PC-9 (cell line): ENCODE measurements at regions not wholly inside any gene's neighbourhood (a gene's known extent, or its start where the extent isn't known, plus 50 kb on each side); places are given as distances from the start of the nearest gene placed in this dataset.
A peak's percentile ranks its signal among the peaks of the same experiment; 100 is the strongest.

Experiments
- BruUV-seq: library from RNA; stranded (reverse); fragments of 400-500 nt; replicated peaks from 2 replicates; lab custom pipeline; 2021; lab: Mats Ljungman, UMichigan
- CTCF ChIA-PET: fragments of 300-600 bp; sonication (Branson Sonifier 250); formaldehyde crosslinking; loops from one replicate; lab custom pipeline; 2022; ENCODE audit warnings: antibody characterized with exemption; lab: Charles Lee
- POLR2A ChIA-PET: fragments of 300-600 bp; sonication (Branson Sonifier 250); formaldehyde crosslinking; loops from one replicate; lab custom pipeline; 2022; ENCODE audit warnings: antibody characterized with exemption; ENCODE audit not compliant: unreplicated experiment; lab: Charles Lee
- DNase-seq, 2 experiments: peaks; one replicate each; pipeline versions ENCODE4 v3.0.0 to v3.0.0-alpha.2; 2015 to 2022; ENCODE audit warnings: mixed read lengths in 1 of 2
- H2AFZ ChIP-seq: fragments of 200-600 bp; sonication (generic); 2 replicates; pipeline ENCODE4 v1.8.1; 2017; ENCODE audit warnings: antibody characterized with exemption
- H3F3A ChIP-seq: fragments of 200-600 bp; sonication (generic); 2 replicates; pipeline ENCODE4 v1.8.1; 2017; ENCODE audit warnings: antibody characterized with exemption, mild to moderate bottlenecking, low read depth; ENCODE audit not compliant: insufficient read depth
- H3K27ac ChIP-seq: fragments of 200-600 bp; sonication (generic); 2 replicates; pipeline ENCODE4 v1.6.1; 2016; ENCODE audit warnings: mixed run types
- H3K27me3 ChIP-seq: fragments of 200-600 bp; sonication (generic); 2 replicates; pipeline ENCODE4 v1.6.1; 2016; ENCODE audit warnings: low read depth, mixed run types; ENCODE audit not compliant: insufficient read depth
- H3K36me3 ChIP-seq: fragments of 200-600 bp; sonication (generic); 2 replicates; pipeline ENCODE4 v1.6.1; 2016; ENCODE audit warnings: low read depth, mixed run types
- H3K4me1 ChIP-seq: fragments of 200-600 bp; sonication (generic); replicated peaks from 2 replicates; pipeline ENCODE4 v1.6.1; 2016; ENCODE audit warnings: mixed run types; ENCODE audit not compliant: insufficient read depth
- H3K4me2 ChIP-seq: fragments of 200-600 bp; sonication (generic); 2 replicates; pipeline ENCODE4 v1.6.1; 2017; ENCODE audit warnings: mixed run types
- H3K4me3 ChIP-seq: fragments of 200-600 bp; sonication (generic); 2 replicates; pipeline ENCODE4 v1.6.1; 2016; ENCODE audit warnings: mixed run types
- H3K79me2 ChIP-seq: fragments of 200-600 bp; sonication (generic); 2 replicates; pipeline ENCODE4 v1.6.1; 2017; ENCODE audit warnings: low read depth, mixed run types
- H3K9me2 ChIP-seq: fragments of 200-600 bp; sonication (generic); 2 replicates; pipeline ENCODE4 v1.8.1; 2017; ENCODE audit warnings: mild to moderate bottlenecking; ENCODE audit not compliant: insufficient read depth
- H3K9me3 ChIP-seq: fragments of 200-600 bp; sonication (generic); 2 replicates; pipeline ENCODE4 v1.8.1; 2016; ENCODE audit warnings: low read depth; ENCODE audit not compliant: insufficient read depth
- H4K20me1 ChIP-seq: fragments of 200-600 bp; sonication (generic); 2 replicates; pipeline ENCODE4 v1.8.1; 2017; ENCODE audit not compliant: insufficient read depth
- CTCF ChIP-seq: fragments of 200-600 bp; sonication (generic); conservative IDR thresholded peaks from 2 replicates; pipeline ENCODE4 v1.6.1; 2017; ENCODE audit warnings: mixed run types, antibody characterized with exemption, mild to moderate bottlenecking, moderate library complexity
- EZH2 ChIP-seq: fragments of 200-600 bp; sonication (generic); IDR thresholded peaks from 2 replicates; pipeline ENCODE4 v1.8.0; 2017; ENCODE audit warnings: antibody characterized with exemption, low read depth
- intact Hi-C: fragments of 100-400 bp; cut with micrococcal nuclease; formaldehyde crosslinking; loops from one replicate; pipeline ENCODE4 v1.10.0; 2022; ENCODE audit not compliant: unreplicated experiment

DNA sequence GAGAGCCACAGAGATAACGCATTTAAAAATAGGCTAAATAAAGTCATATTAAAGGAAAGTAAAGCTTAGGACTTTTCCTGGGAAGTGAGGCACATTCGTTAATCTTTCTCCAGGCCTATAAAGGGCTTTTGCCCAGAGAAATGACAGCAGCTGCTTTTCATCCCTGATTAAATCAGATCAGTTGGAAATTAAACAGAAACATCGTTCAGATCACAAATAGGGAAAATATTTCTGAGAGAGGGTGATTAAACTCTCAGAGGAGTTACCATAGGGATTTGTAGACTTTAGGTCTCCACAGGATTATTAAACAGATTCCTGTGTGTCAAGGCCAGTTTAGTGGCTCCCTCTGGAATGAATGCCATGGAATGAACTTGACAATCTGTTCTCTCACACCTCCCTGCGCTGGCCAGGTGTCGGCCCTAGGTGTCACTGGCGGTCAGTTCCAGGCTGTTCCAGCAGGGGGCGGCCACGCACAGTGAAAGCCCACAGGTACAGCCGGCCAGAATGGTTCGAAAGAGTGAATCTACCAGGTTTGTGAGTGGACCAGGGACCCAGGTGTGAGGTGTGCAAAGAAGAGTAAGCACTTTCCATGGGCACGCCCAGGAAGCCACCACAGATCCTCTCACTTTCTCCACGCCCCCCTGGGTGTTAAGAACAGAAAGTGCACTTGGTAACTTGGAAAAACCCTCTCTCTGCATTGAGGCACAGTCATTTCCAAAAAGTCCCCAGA lies 253.0 kb upstream of the RASGRP1 start:
- Histone ChIP-seq H3K9me3 (no peaks in the 10 kb centered on the region), H3K9me2 (no peaks in the 10 kb centered on the region), H3K27ac (no peak overlapping the region), H4K20me1 (no peaks in the 10 kb centered on the region), H3K4me3 (no peak overlapping the region), H3F3A (no peaks in the 10 kb centered on the region), H3K27me3 (no peaks in the 10 kb centered on the region), H3K36me3 (no peaks in the 10 kb centered on the region), H3K4me2 (peak overlapping the region; percentile 18; the same call in 1 of the 2 replicates), H3K4me1 (no peaks in the 10 kb centered on the region), H2AFZ (no peak overlapping the region), H3K79me2 (no peaks in the 10 kb centered on the region)
- DNase-seq, result peak; percentile 56 to 93
- no TSS peak for BruUV-seq
- CTCF ChIA-PET, result no interaction called here
- no peak for TF ChIP-seq EZH2
- peak; percentile 93 for TF ChIP-seq CTCF
- POLR2A ChIA-PET, result no interaction called here
- intact Hi-C loops, result loop anchor here (1.0 kb wide), 5 partner anchors 109 to 763 kb away; no protein-coding TSS in a partner anchor

DNA sequence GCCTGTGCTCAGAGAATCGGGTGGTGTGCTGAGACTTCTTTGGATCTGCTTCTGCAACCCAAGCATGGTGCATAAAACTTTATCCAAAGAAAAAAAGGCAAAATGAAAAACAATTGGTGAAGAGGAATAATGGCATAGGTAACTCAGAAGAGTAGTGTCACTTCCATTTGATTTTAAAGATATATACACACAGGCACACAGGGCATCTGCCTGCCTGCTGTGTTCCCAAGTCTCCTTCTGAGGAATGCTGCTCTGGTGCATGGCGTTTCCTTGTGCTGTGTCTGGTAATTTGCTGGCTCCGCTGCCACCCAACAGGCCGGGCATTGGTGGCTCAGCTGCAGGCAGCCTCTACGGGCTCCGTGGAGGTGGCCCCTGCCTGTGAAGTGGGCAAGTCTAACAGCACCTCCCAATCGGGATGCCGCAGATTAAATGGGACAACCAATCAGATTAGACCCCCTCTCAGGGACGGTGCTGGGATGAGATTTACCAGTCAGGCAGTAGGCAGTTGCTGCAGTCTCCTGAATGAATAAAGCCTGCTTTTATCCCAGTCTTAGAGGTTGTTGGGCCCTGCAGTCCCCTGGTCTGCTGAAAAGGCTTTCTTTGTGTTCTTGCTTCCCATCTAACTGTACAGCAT lies 253.7 kb upstream of the RASGRP1 start:
- Histone ChIP-seq H3K36me3 (no peaks in the 10 kb centered on the region), H3K27me3 (no peaks in the 10 kb centered on the region), H2AFZ (no peak overlapping the region), H3K4me1 (no peaks in the 10 kb centered on the region), H3K79me2 (no peaks in the 10 kb centered on the region), H3K27ac (no peak overlapping the region), H3K4me2 (peak overlapping the region; percentile 18; the same call in 1 of the 2 replicates), H3K4me3 (no peak overlapping the region), H3K9me3 (no peaks in the 10 kb centered on the region), H4K20me1 (no peaks in the 10 kb centered on the region), H3K9me2 (no peaks in the 10 kb centered on the region), H3F3A (no peaks in the 10 kb centered on the region)
- ChIA-PET CTCF (no interaction called here), POLR2A (no interaction called here)
- DNase-seq, result peak in 1 of 2 experiments; percentile 1
- no TSS peak for BruUV-seq
- intact Hi-C loops, result loop anchor here (1.0 kb wide), 2 partner anchors 173 to 762 kb away; no protein-coding TSS in a partner anchor
- TF ChIP-seq CTCF, result no peak
- TF ChIP-seq EZH2, result no peak

- no TSS peak for BruUV-seq
- Histone ChIP-seq H3K79me2 (no peaks in the 10 kb centered on the region), H3K4me3 (no peak overlapping the region), H4K20me1 (no peaks in the 10 kb centered on the region), H2AFZ (no peak overlapping the region), H3K36me3 (no peaks in the 10 kb centered on the region), H3K4me1 (no peaks in the 10 kb centered on the region), H3K27ac (no peak overlapping the region), H3K9me3 (no peaks in the 10 kb centered on the region), H3K4me2 (no peak overlapping the region), H3K27me3 (no peaks in the 10 kb centered on the region), H3K9me2 (no peaks in the 10 kb centered on the region), H3F3A (no peaks in the 10 kb centered on the region)
- no peak for TF ChIP-seq EZH2
- TF ChIP-seq CTCF, result no peak
- POLR2A ChIA-PET, result no interaction called here
- no peak for DNase-seq
- CTCF ChIA-PET, result no interaction called here
- intact Hi-C loops, result no loop called here
These were observed 254.9 kb upstream of the RASGRP1 start for GRCh38 chr15:38819387-38819950.
